A549 (cell line): ENCODE measurements at regions not wholly inside any gene's neighbourhood (a gene's known extent, or its start where the extent isn't known, plus 50 kb on each side); places are given as distances from the start of the nearest gene placed in this dataset.

Experiments used
- BHLHE40 ChIP-seq: IDR thresholded peaks from 2 replicates; pipeline ENCODE4 v1.6.1; 2012; ENCODE audit warnings: low read depth, low read length, inconsistent platforms
- CEBPB ChIP-seq, 2 experiments: fragments of >200 bp in 1 of 2; sonication (Bioruptor Twin) in 1 of 2; formaldehyde crosslinking in 1 of 2; IDR thresholded peaks; 2 replicates each; pipeline ENCODE4 v1.6.1; 2012 to 2016
- CTCF ChIP-seq: fragments of >200 bp; sonication (Bioruptor Twin); formaldehyde crosslinking; IDR thresholded peaks from 3 replicates; pipeline ENCODE4 v1.5.1; 2016
- JUNB ChIP-seq: fragments of >200 bp; sonication (Bioruptor Twin); formaldehyde crosslinking; IDR thresholded peaks from 2 replicates; pipeline ENCODE4 v1.6.1; 2016
- MAFK ChIP-seq: fragments of 450-650 bp; IDR thresholded peaks from 2 replicates; pipeline ENCODE4 v1.6.1; 2014; ENCODE audit not compliant: partially characterized antibody
- POLR2A ChIP-seq: IDR thresholded peaks from 2 replicates; pipeline ENCODE4 v1.6.1; 2012; ENCODE audit warnings: mild to moderate bottlenecking, low read length
- POLR2AphosphoS2 ChIP-seq: conservative IDR thresholded peaks from 2 replicates; pipeline ENCODE4 v1.6.1; 2012; ENCODE audit warnings: low read length, improper control_type of control experiment, inconsistent platforms
- SMC3 ChIP-seq: fragments of >200 bp; sonication (Bioruptor Twin); formaldehyde crosslinking; IDR thresholded peaks from 3 replicates; pipeline ENCODE4 v1.6.1; 2018; ENCODE audit warnings: inconsistent platforms
- SREBF2 ChIP-seq: fragments of 450-650 bp; IDR thresholded peaks from 2 replicates; pipeline ENCODE4 v1.6.1; 2014; ENCODE audit warnings: mild to moderate bottlenecking, moderate library complexity

GRCh38 chr4:79492148-79492547 lies 84.1 kb upstream of the GK2 start:
- no peak for TF ChIP-seq CTCF
- TF ChIP-seq JUNB = no peak
- no peak for TF ChIP-seq SMC3
- no peak for TF ChIP-seq SREBF2
- TF ChIP-seq MAFK = no peak
- TF ChIP-seq CEBPB (IDR thresholded peaks at IDR 0.05) = no peak
- TF ChIP-seq BHLHE40 = no peak
- no peak for TF ChIP-seq POLR2A
- TF ChIP-seq POLR2AphosphoS2 = no peak
